GM12878 (cell line): ENCODE measurements at regions not wholly inside any gene's neighbourhood (a gene's known extent, or its start where the extent isn't known, plus 50 kb on each side); places are given as distances from the start of the nearest gene placed in this dataset.
A peak's percentile ranks its signal among the peaks of the same experiment; 100 is the strongest.

ENCODE experiments used
- ATAC-seq: fragments of 200-7000 bp; cut with Tn5 transposase; 3 replicates; pipeline ENCODE4 v1.9.1; 2020; ENCODE audit warnings: mild to moderate bottlenecking, moderate library complexity
- BruUV-seq: library from RNA; stranded (reverse); fragments of 400-500 nt; replicated peaks from 2 replicates; lab custom pipeline; 2021; lab: Mats Ljungman, UMichigan
- CTCF ChIA-PET: fragments of 300-600 bp; sonication (Branson Sonifier 250); formaldehyde crosslinking; extraction: SDS; loops from one replicate; lab custom pipeline; 2021; ENCODE audit warnings: inconsistent platforms; lab: Yijun Ruan, JAX
- POLR2A ChIA-PET: fragments of 350-600 bp; formaldehyde crosslinking; extraction: SDS; loops from one replicate; lab custom pipeline; 2021; ENCODE audit warnings: inconsistent platforms; lab: Charles Lee
- RAD21 ChIA-PET: fragments of 300-600 bp; sonication (Branson Sonifier 250); formaldehyde crosslinking; loops from one replicate; lab custom pipeline; 2023; ENCODE audit warnings: antibody characterized with exemption; ENCODE audit not compliant: unreplicated experiment; lab: Charles Lee
- SMC1A ChIA-PET: fragments of 300-600 bp; sonication (Branson Sonifier 250); formaldehyde crosslinking; loops from one replicate; lab custom pipeline; 2023; ENCODE audit not compliant: unreplicated experiment, uncharacterized antibody; lab: Charles Lee
- DNase-seq: peaks from one replicate; pipeline ENCODE4 v3.0.0-alpha.2; 2011; ENCODE audit warnings: low read depth, low spot score
- FAIRE-seq: peaks from 3 replicates; lab custom pipeline; 2011; peaks lifted over from hg19 to GRCh38; lab: Jason Lieb, UNC
- H2AFZ ChIP-seq: 2 replicates; pipeline ENCODE4 v1.6.0; 2011; ENCODE audit warnings: low read depth, low read length, control low read depth; ENCODE audit not compliant: control insufficient read depth
- H3K27ac ChIP-seq: 2 replicates; pipeline ENCODE4 v1.5.1; 2011; ENCODE audit warnings: control low read depth; ENCODE audit not compliant: control insufficient read depth, insufficient read depth
- H3K27me3 ChIP-seq, 2 experiments: replicated peaks in 1 of 2; 2 replicates each; pipeline versions ENCODE4 v1.6.0 to v1.6.1; 2011; ENCODE audit warnings: low read length in 1 of 2; ENCODE audit not compliant: control insufficient read depth in 2 of 2, insufficient read depth in 2 of 2
- H3K36me3 ChIP-seq, 2 experiments: 2 replicates each; pipeline ENCODE4 v1.5.1; 2011; ENCODE audit warnings: low read length in 1 of 2; ENCODE audit not compliant: control insufficient read depth in 2 of 2, insufficient read depth in 2 of 2
- H3K4me1 ChIP-seq: 2 replicates; pipeline ENCODE4 v1.6.1; 2011; ENCODE audit warnings: mild to moderate bottlenecking, low read length, moderate library complexity, mixed read lengths; ENCODE audit not compliant: control insufficient read depth, insufficient read depth
- H3K4me2 ChIP-seq: 2 replicates; pipeline ENCODE4 v1.6.0; 2011; ENCODE audit warnings: control low read depth; ENCODE audit not compliant: control insufficient read depth, insufficient read depth
- H3K4me3 ChIP-seq: fragments of 200-600 bp; sonication (generic); 2 replicates; pipeline ENCODE4 v1.5.1; 2016
- H3K79me2 ChIP-seq: 2 replicates; pipeline ENCODE4 v1.6.0; 2011; ENCODE audit warnings: low read length; ENCODE audit not compliant: control insufficient read depth, insufficient read depth
- H3K9ac ChIP-seq: 2 replicates; pipeline ENCODE4 v1.8.0; 2011; ENCODE audit warnings: low read length, control low read depth, mixed read lengths; ENCODE audit not compliant: control insufficient read depth, insufficient read depth
- H3K9me3 ChIP-seq: replicated peaks from 3 replicates; pipeline ENCODE4 v1.5.1; 2011; ENCODE audit warnings: mild to moderate bottlenecking, low read length; ENCODE audit not compliant: control insufficient read depth, insufficient read depth
- H4K20me1 ChIP-seq: 2 replicates; pipeline ENCODE4 v1.6.0; 2011; ENCODE audit not compliant: control insufficient read depth, insufficient read depth
- PBX3 ChIP-seq: IDR thresholded peaks from 2 replicates; pipeline ENCODE4 v1.6.1; 2011; ENCODE audit warnings: mild to moderate bottlenecking, low read depth, low read length, moderate library complexity; ENCODE audit not compliant: insufficient replicate concordance
- PKNOX1 ChIP-seq: fragments of 450-650 bp; IDR thresholded peaks from 2 replicates; pipeline ENCODE4 v1.6.1; 2016; ENCODE audit warnings: mild to moderate bottlenecking
- SUZ12 ChIP-seq: fragments of 200-600 bp; sonication (generic); IDR thresholded peaks from one replicate; pipeline ENCODE4 v1.6.1; 2018; ENCODE audit warnings: antibody characterized with exemption, mild to moderate bottlenecking; ENCODE audit not compliant: unreplicated experiment
- WGBS: methylation state at CpG from one replicate; pipeline ENCODE4 v1.1.6; 2016; ENCODE audit warnings: low lambda C conversion rate; ENCODE audit not compliant: insufficient replicate concordance, insufficient coverage; ENCODE audit errors: missing lambda C conversion rate; 5-methylcytosine and 5-hydroxymethylcytosine counted together
- in situ Hi-C: fragments of 300-500 bp; cut with MboI; formaldehyde crosslinking; loops from 9 replicates; pipeline ENCODE4 v1.14.3; 2018; ENCODE audit warnings: mixed read lengths
- intact Hi-C: fragments of 100-400 bp; cut with micrococcal nuclease; formaldehyde crosslinking; loops from one replicate; pipeline ENCODE4 v1.14.2; 2022; ENCODE audit not compliant: unreplicated experiment

GRCh38 chr5:6176102-6176693, 202.1 kb downstream of the MED10 start:
- no peak overlapping the region for H2AFZ ChIP-seq
- H3K4me1 ChIP-seq, result no peaks in the 10 kb centered on the region
- H3K4me2 ChIP-seq, result no peak overlapping the region
- ATAC-seq (peak; percentile 70), FAIRE-seq (peak; percentile 13), DNase-seq (no peak)
- H3K4me3 ChIP-seq, result no peak overlapping the region
- H3K9me3 ChIP-seq, result no peaks in the 10 kb centered on the region
- no peak overlapping the region for H3K27ac ChIP-seq
- ChIA-PET CTCF (interaction anchor here (0.7 to 2.0 kb wide), 2 partner anchors 12 to 16 kb away, joined by 3 to 10 read pairs; no protein-coding TSS in a partner anchor), POLR2A (no interaction called here), SMC1A (interaction anchor here (0.6 kb wide), 1 partner anchor 95 kb away, joined by 3 read pairs; no protein-coding TSS in a partner anchor), RAD21 (interaction anchor here (0.7 to 1.1 kb wide), 4 partner anchors 12 to 93 kb away, joined by 3 to 4 read pairs (median 3); no protein-coding TSS in a partner anchor)
- H3K27me3 ChIP-seq, result no peaks in the 10 kb centered on the region
- no peaks in the 10 kb centered on the region for H4K20me1 ChIP-seq
- 20% methylated on average over 5 of the region's 5 CpGs for WGBS
- no peak overlapping the region for H3K9ac ChIP-seq
- BruUV-seq, result no TSS peak
- H3K79me2 ChIP-seq, result no peaks in the 10 kb centered on the region
- in situ Hi-C loops (no loop called here), intact Hi-C loops (no loop called here)
- no peaks in the 10 kb centered on the region for H3K36me3 ChIP-seq
- TF ChIP-seq PBX3 (no peak), SUZ12 (no peak), PKNOX1 (peak; percentile 52; the same call in 1 of the 2 replicates)
